ENCODE measurements at regions not wholly inside any gene's neighbourhood (a gene's known extent, or its start where the extent isn't known, plus 50 kb on each side); places are given as distances from the start of the nearest gene placed in this dataset.

DNA sequence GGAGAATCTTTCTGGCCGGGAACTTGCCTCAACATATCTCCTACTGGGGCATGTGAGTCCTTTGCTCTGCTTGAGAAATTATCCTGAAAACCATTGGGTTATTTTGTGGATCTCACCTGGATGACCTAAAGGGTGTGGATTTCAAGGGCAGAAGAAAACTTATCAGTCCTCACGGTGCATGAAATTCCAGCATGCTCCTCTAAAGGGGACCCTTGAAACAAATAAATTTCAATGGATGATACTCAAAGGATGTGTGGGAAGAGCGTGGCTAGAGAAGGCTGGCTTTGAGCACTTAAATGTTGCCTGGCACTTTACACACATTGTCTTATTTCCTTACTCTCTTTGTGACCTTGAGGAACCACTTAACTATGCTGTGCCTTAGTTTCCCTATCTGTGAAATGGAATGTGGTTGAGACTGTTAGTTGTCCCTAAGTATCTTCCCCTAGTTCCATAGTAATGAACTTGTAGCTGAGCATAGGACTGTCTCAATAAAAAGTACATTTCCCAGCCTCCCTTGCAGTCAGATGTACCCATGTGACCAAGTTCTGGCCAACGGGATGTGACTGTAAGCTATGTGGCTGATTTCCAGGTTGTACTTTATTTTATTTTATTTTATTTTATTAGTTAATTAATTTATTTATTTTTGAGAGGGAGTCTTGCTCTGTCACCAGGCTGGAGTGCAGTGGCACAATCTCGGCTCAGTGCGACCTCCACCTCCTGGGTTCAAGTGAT is 81.9 kb upstream of the PTPN1 start:
- TF ChIP-seq POLR2A (IDR thresholded peaks at IDR 0.05) = no peak
- TF ChIP-seq POLR2AphosphoS5 (IDR thresholded peaks at IDR 0.05) = no peak
- TF ChIP-seq, protein P1, sequence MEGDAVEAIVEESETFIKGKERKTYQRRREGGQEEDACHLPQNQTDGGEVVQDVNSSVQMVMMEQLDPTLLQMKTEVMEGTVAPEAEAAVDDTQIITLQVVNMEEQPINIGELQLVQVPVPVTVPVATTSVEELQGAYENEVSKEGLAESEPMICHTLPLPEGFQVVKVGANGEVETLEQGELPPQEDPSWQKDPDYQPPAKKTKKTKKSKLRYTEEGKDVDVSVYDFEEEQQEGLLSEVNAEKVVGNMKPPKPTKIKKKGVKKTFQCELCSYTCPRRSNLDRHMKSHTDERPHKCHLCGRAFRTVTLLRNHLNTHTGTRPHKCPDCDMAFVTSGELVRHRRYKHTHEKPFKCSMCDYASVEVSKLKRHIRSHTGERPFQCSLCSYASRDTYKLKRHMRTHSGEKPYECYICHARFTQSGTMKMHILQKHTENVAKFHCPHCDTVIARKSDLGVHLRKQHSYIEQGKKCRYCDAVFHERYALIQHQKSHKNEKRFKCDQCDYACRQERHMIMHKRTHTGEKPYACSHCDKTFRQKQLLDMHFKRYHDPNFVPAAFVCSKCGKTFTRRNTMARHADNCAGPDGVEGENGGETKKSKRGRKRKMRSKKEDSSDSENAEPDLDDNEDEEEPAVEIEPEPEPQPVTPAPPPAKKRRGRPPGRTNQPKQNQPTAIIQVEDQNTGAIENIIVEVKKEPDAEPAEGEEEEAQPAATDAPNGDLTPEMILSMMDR (IDR thresholded peaks at IDR 0.05) = no peak
- no peak for TF ChIP-seq EP300 (IDR thresholded peaks at IDR 0.05)

Measured in gastroesophageal sphincter (tissue), 3 donors.